ENCODE measurements at regions not wholly inside any gene's neighbourhood (a gene's known extent, or its start where the extent isn't known, plus 50 kb on each side); places are given as distances from the start of the nearest gene placed in this dataset.

DNA sequence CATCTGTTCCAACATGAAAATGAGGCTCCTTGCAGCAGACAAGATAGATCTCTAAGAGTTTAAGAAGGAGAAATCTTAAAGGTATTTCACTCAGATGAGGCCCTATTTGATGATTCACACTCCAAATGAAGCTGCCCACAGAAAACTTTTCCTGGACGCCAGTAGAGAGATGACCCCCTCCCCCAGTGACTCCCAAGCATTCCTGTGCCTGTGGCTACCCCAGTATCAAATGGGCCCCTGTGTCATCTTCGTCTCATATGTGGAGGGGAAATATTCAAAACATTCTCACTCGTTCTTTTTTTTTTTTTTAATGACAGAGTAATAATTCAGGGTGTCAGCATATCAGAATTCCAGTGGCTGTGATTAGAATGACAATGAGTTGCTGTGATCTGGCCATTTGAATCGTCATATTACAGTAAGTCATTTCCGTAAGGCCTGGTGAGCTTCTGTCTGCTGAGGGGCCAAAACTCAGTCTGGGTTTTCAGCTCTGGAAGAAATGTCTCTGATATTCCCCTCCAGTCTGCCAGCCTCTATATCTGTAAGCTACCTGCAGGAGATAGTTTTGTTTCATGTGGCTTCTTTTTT, 194.7 kb downstream of the URI1 start:
- intact Hi-C loops (cut with micrococcal nuclease) = no loop called here
- Histone ChIP-seq H3K79me2 (ENCODE audit: insufficient read depth, low read length) (no peaks in the 10 kb centered on the region), H3K27me3 (ENCODE audit: insufficient read depth, low read length) (peaks cover 12% of the 10 kb centered on the region; the same call in 1 of the 2 replicates), H3K9me3 (ENCODE audit: control insufficient read depth in 1 of 2, insufficient read depth in 1 of 2, low read depth in 1 of 2, low read length in 2 of 2) (no peaks in the 10 kb centered on the region), H3K4me1 (ENCODE audit: control insufficient read depth in 1 of 2, insufficient read depth in 2 of 2, low read length in 2 of 2) (no peaks in the 10 kb centered on the region), H3K9me2 (ENCODE audit: insufficient read depth) (no peaks in the 10 kb centered on the region), H3K27ac (ENCODE audit: low read depth, low read length) (no peak overlapping the region), H3K4me2 (ENCODE audit: low read length) (no peak overlapping the region), H3K4me3 (replicated peaks in 1 of 2; ENCODE audit: low read depth in 1 of 2, low read length in 2 of 2) (no peak overlapping the region), H4K20me1 (ENCODE audit: insufficient read depth) (no peaks in the 10 kb centered on the region), H2AFZ (ENCODE audit: low read depth, low read length, poor library complexity, severe bottlenecking) (no peak overlapping the region), H3K36me3 (ENCODE audit: control insufficient read depth in 1 of 2, insufficient read depth in 2 of 2, low read length in 2 of 2) (no peaks in the 10 kb centered on the region), H3K9ac (ENCODE audit: low read length) (no peak overlapping the region)
- RAD21 ChIA-PET (ENCODE audit: low non-redundant PET in 1 of 2, low total read pairs in 2 of 2, uncharacterized antibody in 2 of 2, unreplicated experiment in 2 of 2) = no interaction called here
- POLR2A ChIA-PET = no interaction called here
- no TSS peak for BruUV-seq (replicated peaks)
- TF ChIP-seq EZH2phosphoT487 (IDR thresholded peaks at IDR 0.05; ENCODE audit: borderline replicate concordance) (no peak), FOSL1 (IDR thresholded peaks at IDR 0.05; ENCODE audit: low read depth) (no peak), RAD21 (IDR thresholded peaks at IDR 0.05; ENCODE audit: low read depth) (no peak), ZNF274 (IDR thresholded peaks at IDR 0.05; ENCODE audit: low read depth, low read length) (no peak), EZH2 (IDR thresholded peaks at IDR 0.05) (no peak), ELF1 (IDR thresholded peaks at IDR 0.05; ENCODE audit: borderline replicate concordance, low read depth) (no peak), SRF (IDR thresholded peaks at IDR 0.05; ENCODE audit: low read depth) (no peak), ZFX (IDR thresholded peaks at IDR 0.05) (no peak), SP1 (IDR thresholded peaks at IDR 0.05; ENCODE audit: low read depth) (no peak), JUND (IDR thresholded peaks at IDR 0.05) (no peak), POLR2AphosphoS5 (IDR thresholded peaks at IDR 0.05; ENCODE audit: low read depth, low read length) (no peak), TCF7L2 (IDR thresholded peaks at IDR 0.05; ENCODE audit: borderline replicate concordance, extremely low read depth, insufficient read depth, insufficient read length) (no peak), CBX3 (IDR thresholded peaks at IDR 0.05; ENCODE audit: low read depth) (no peak), CEBPB (IDR thresholded peaks at IDR 0.05; ENCODE audit: low read depth) (no peak), SIN3A (IDR thresholded peaks at IDR 0.05; ENCODE audit: low read depth) (no peak)
- TF ChIP-seq, protein P1, sequence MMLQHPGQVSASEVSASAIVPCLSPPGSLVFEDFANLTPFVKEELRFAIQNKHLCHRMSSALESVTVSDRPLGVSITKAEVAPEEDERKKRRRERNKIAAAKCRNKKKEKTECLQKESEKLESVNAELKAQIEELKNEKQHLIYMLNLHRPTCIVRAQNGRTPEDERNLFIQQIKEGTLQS (IDR thresholded peaks at IDR 0.05) = no peak
- TF ChIP-seq, protein P2, sequence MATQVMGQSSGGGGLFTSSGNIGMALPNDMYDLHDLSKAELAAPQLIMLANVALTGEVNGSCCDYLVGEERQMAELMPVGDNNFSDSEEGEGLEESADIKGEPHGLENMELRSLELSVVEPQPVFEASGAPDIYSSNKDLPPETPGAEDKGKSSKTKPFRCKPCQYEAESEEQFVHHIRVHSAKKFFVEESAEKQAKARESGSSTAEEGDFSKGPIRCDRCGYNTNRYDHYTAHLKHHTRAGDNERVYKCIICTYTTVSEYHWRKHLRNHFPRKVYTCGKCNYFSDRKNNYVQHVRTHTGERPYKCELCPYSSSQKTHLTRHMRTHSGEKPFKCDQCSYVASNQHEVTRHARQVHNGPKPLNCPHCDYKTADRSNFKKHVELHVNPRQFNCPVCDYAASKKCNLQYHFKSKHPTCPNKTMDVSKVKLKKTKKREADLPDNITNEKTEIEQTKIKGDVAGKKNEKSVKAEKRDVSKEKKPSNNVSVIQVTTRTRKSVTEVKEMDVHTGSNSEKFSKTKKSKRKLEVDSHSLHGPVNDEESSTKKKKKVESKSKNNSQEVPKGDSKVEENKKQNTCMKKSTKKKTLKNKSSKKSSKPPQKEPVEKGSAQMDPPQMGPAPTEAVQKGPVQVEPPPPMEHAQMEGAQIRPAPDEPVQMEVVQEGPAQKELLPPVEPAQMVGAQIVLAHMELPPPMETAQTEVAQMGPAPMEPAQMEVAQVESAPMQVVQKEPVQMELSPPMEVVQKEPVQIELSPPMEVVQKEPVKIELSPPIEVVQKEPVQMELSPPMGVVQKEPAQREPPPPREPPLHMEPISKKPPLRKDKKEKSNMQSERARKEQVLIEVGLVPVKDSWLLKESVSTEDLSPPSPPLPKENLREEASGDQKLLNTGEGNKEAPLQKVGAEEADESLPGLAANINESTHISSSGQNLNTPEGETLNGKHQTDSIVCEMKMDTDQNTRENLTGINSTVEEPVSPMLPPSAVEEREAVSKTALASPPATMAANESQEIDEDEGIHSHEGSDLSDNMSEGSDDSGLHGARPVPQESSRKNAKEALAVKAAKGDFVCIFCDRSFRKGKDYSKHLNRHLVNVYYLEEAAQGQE (IDR thresholded peaks at IDR 0.05; ENCODE audit: low read depth) = no peak
- TF ChIP-seq, protein P3, sequence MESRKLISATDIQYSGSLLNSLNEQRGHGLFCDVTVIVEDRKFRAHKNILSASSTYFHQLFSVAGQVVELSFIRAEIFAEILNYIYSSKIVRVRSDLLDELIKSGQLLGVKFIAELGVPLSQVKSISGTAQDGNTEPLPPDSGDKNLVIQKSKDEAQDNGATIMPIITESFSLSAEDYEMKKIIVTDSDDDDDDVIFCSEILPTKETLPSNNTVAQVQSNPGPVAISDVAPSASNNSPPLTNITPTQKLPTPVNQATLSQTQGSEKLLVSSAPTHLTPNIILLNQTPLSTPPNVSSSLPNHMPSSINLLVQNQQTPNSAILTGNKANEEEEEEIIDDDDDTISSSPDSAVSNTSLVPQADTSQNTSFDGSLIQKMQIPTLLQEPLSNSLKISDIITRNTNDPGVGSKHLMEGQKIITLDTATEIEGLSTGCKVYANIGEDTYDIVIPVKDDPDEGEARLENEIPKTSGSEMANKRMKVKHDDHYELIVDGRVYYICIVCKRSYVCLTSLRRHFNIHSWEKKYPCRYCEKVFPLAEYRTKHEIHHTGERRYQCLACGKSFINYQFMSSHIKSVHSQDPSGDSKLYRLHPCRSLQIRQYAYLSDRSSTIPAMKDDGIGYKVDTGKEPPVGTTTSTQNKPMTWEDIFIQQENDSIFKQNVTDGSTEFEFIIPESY (IDR thresholded peaks at IDR 0.05; ENCODE audit: extremely low read depth, insufficient replicate concordance, low read length) = no peak
- TF ChIP-seq, protein P4, sequence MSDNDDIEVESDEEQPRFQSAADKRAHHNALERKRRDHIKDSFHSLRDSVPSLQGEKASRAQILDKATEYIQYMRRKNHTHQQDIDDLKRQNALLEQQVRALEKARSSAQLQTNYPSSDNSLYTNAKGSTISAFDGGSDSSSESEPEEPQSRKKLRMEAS (IDR thresholded peaks at IDR 0.05) = no peak
- TF ChIP-seq, protein P5, sequence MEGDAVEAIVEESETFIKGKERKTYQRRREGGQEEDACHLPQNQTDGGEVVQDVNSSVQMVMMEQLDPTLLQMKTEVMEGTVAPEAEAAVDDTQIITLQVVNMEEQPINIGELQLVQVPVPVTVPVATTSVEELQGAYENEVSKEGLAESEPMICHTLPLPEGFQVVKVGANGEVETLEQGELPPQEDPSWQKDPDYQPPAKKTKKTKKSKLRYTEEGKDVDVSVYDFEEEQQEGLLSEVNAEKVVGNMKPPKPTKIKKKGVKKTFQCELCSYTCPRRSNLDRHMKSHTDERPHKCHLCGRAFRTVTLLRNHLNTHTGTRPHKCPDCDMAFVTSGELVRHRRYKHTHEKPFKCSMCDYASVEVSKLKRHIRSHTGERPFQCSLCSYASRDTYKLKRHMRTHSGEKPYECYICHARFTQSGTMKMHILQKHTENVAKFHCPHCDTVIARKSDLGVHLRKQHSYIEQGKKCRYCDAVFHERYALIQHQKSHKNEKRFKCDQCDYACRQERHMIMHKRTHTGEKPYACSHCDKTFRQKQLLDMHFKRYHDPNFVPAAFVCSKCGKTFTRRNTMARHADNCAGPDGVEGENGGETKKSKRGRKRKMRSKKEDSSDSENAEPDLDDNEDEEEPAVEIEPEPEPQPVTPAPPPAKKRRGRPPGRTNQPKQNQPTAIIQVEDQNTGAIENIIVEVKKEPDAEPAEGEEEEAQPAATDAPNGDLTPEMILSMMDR (IDR thresholded peaks at IDR 0.05 in 2 of 3, conservative IDR thresholded peaks at IDR 0.05 in 1 of 3; ENCODE audit: borderline replicate concordance in 1 of 3, insufficient read depth in 1 of 3, low read depth in 2 of 3, low read length in 2 of 3) = no peak
- no peak for ATAC-seq
- CTCF ChIA-PET = no interaction called here
- no peak for DNase-seq (ENCODE audit: low read depth, low spot score)
